ENCODE measurements at regions not wholly inside any gene's neighbourhood (a gene's known extent, or its start where the extent isn't known, plus 50 kb on each side); places are given as distances from the start of the nearest gene placed in this dataset.

GRCh38 chrX:126065901-126066660, 100.0 kb downstream of the DCAF12L2 start:
- TF ChIP-seq, protein P1, sequence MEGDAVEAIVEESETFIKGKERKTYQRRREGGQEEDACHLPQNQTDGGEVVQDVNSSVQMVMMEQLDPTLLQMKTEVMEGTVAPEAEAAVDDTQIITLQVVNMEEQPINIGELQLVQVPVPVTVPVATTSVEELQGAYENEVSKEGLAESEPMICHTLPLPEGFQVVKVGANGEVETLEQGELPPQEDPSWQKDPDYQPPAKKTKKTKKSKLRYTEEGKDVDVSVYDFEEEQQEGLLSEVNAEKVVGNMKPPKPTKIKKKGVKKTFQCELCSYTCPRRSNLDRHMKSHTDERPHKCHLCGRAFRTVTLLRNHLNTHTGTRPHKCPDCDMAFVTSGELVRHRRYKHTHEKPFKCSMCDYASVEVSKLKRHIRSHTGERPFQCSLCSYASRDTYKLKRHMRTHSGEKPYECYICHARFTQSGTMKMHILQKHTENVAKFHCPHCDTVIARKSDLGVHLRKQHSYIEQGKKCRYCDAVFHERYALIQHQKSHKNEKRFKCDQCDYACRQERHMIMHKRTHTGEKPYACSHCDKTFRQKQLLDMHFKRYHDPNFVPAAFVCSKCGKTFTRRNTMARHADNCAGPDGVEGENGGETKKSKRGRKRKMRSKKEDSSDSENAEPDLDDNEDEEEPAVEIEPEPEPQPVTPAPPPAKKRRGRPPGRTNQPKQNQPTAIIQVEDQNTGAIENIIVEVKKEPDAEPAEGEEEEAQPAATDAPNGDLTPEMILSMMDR (IDR thresholded peaks at IDR 0.05; ENCODE audit: extremely low read depth in 1 of 2, insufficient read depth in 1 of 2, low read depth in 1 of 2, low read length in 2 of 2), result no peak
- TF ChIP-seq EZH2 (IDR thresholded peaks at IDR 0.05; ENCODE audit: borderline replicate concordance, low read depth, low read length, severe bottlenecking) (no peak), POLR2A (IDR thresholded peaks at IDR 0.05; ENCODE audit: low read depth, low read length) (no peak), POLR2AphosphoS5 (IDR thresholded peaks at IDR 0.05; ENCODE audit: insufficient read depth, low read depth, low read length) (no peak), JUN (IDR thresholded peaks at IDR 0.05; ENCODE audit: borderline replicate concordance, insufficient read depth, insufficient read length, low read depth) (no peak), MAX (IDR thresholded peaks at IDR 0.05; ENCODE audit: insufficient read depth, insufficient read length) (no peak), MYC (IDR thresholded peaks at IDR 0.05; ENCODE audit: low read depth, low read length) (no peak), FOS (IDR thresholded peaks at IDR 0.05; ENCODE audit: borderline replicate concordance, insufficient read depth, low read length) (no peak)
